ENCODE measurements at regions not wholly inside any gene's neighbourhood (a gene's known extent, or its start where the extent isn't known, plus 50 kb on each side); places are given as distances from the start of the nearest gene placed in this dataset.

GRCh38 chr10:101299211-101299610 lies 54.8 kb upstream of the BTRC start:
- DNase-seq, result no peak

DNA sequence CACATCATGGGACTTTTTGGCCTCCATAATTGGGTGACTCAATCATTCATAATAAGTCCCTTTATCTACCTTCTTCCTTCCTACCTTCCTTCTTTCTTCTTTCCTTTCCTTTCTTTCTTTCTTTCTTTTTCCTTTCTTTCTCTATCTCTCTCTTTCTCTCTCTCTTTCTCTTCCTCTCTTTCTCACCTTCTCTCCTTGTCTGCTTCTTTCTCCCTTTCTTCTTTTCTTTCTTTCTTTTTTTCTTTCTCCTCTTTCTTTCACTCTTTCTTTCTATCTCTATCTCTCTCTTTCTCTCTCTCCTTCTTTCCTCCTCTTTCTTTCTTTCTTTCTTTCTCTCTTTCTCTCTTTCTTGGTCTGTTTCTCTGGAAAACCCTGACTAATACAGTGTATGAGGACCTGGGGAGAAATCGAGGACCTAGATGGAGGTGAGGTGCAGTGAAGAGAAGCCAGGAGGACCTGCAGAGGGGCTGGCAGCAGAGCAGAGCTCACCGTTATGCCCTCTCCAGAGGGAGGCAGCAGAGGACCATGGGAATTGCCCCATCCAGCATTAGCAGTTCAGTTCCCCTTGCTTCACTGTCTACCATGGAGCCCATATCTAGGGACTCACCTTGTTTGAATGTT lies 52.7 kb upstream of the BTRC start:
- DNase-seq, result no peak

GRCh38 chr10:101303087-101303703 lies 50.8 kb upstream of the BTRC start:
- no peak for DNase-seq
